DND-41 (cell line): ENCODE measurements at regions not wholly inside any gene's neighbourhood (a gene's known extent, or its start where the extent isn't known, plus 50 kb on each side); places are given as distances from the start of the nearest gene placed in this dataset.

ENCODE experiments used
- EZH2 ChIP-seq: IDR thresholded peaks from 3 replicates; pipeline ENCODE4 v1.6.1; 2012; ENCODE audit warnings: borderline replicate concordance, low read depth, mild to moderate bottlenecking, moderate library complexity, low read length, inconsistent platforms; ENCODE audit not compliant: severe bottlenecking
- TF ChIP-seq, protein P1 (sequence below): IDR thresholded peaks from 2 replicates; pipeline ENCODE4 v1.5.1; 2012; ENCODE audit warnings: borderline replicate concordance, low read length, moderate library complexity, mild to moderate bottlenecking; ENCODE audit not compliant: poor library complexity, severe bottlenecking; ENCODE audit errors: extremely low read depth

- no peak for TF ChIP-seq EZH2
- TF ChIP-seq, protein P1, sequence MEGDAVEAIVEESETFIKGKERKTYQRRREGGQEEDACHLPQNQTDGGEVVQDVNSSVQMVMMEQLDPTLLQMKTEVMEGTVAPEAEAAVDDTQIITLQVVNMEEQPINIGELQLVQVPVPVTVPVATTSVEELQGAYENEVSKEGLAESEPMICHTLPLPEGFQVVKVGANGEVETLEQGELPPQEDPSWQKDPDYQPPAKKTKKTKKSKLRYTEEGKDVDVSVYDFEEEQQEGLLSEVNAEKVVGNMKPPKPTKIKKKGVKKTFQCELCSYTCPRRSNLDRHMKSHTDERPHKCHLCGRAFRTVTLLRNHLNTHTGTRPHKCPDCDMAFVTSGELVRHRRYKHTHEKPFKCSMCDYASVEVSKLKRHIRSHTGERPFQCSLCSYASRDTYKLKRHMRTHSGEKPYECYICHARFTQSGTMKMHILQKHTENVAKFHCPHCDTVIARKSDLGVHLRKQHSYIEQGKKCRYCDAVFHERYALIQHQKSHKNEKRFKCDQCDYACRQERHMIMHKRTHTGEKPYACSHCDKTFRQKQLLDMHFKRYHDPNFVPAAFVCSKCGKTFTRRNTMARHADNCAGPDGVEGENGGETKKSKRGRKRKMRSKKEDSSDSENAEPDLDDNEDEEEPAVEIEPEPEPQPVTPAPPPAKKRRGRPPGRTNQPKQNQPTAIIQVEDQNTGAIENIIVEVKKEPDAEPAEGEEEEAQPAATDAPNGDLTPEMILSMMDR = no peak
These were observed 629.7 kb upstream of the GRAMD2B start for GRCh38 chr5:125793470-125793869.
